SH-SY5Y (cell line): ENCODE measurements at regions not wholly inside any gene's neighbourhood (a gene's known extent, or its start where the extent isn't known, plus 50 kb on each side); places are given as distances from the start of the nearest gene placed in this dataset.

Source experiments
- GATA2 ChIP-seq: IDR thresholded peaks from 2 replicates; pipeline ENCODE4 v1.6.1; 2011; ENCODE audit warnings: mild to moderate bottlenecking, low read depth, low read length
- GATA3 ChIP-seq: IDR thresholded peaks from 2 replicates; pipeline ENCODE4 v1.6.1; 2011; ENCODE audit warnings: low read depth, mild to moderate bottlenecking, low read length, moderate library complexity

DNA sequence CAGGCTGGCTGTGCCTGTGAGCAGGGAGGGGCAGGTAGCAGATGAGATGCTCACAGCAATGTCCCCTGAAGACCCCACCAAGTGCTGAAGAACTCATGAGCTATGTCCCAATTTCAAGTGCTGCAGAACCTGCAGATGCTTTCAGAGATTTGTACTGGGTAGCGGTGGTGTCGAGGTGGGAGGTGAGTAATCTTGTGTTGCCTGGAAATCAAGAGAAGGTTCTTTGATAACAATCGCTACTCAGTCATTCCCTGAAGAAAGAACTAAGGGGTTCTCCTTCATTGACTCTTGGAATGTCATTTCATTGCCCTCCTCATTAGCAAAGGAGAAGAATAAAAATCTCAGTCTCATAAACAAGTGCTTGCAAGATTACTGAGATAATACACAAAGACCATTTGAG is 246.4 kb downstream of the EMX2 start:
- no peak for TF ChIP-seq GATA2
- TF ChIP-seq GATA3 = no peak

DNA sequence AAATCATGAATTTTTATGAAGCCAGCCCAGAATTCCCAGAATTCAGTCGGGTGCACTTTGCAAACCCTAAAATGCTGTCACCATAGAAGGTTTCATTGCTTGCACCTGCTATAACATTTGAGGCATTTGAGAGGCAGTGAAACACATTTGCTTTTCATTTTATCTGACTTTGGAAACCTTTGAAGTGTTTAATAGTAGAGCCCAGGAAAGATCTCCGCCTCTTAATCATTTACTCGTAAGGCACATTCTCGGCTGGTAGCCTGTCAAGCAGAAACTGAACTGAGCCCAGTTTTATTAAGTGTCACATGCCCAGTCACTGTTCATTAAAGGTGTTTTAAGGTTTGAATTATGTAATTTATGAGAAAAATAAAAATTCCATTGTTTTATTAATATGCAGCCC is 247.6 kb downstream of the EMX2 start:
- TF ChIP-seq GATA3 (no peak), GATA2 (no peak)

- no peak for TF ChIP-seq GATA3
- TF ChIP-seq GATA2 = no peak
Observed at GRCh38 chr10:117790621-117791020, 248.1 kb downstream of the EMX2 start.

DNA sequence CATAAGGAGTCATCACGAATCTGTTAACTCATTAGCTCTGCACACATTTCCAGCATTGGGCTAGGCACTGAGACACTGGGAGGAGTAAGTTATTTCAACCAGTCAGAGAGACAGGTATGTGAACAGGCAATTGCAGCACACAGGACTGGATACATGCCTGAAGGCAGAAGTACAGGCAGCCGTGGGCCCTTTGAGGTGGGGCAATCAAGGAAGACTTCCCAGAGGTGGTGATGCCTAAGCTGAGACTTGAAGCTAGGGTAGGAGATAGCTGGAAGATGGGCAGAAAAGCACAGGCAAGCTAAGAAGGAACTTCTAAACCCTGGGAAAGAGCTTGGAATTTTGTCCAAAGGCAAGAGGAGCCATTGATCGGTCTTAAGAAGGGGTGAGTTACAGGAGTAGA is 249.7 kb downstream of the EMX2 start:
- TF ChIP-seq GATA2 (no peak), GATA3 (no peak)

DNA sequence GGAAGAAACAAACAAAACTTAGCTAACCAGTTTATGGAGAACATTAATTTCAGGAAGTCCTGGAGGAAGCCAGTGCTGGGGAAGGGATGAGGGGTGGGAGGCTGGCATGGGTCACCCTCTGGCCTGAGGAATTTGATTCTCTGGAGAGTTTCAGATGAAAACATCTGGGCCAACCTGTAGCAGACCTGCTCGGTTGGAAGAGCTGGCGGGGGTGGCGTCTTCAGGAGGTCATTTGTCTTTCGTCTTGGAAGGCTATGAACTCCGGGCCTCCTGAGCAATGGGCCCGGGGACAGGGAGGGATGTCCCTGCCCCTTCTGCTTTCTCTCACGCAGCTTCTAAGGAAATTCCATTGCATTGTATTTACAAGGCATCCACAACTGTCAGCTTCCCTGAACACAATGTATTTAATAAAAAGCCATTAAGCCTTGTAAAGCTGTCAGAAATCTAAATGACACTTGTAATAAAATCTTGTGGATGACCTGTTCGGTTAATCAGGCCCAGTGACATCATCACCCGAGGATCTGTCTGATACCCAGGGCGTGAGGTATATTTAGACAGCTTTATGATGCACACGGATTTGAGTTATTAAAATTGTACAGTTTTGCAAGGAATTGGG is 250.5 kb downstream of the RAB11FIP2 start:
- no peak for TF ChIP-seq GATA3
- TF ChIP-seq GATA2 = no peak

DNA sequence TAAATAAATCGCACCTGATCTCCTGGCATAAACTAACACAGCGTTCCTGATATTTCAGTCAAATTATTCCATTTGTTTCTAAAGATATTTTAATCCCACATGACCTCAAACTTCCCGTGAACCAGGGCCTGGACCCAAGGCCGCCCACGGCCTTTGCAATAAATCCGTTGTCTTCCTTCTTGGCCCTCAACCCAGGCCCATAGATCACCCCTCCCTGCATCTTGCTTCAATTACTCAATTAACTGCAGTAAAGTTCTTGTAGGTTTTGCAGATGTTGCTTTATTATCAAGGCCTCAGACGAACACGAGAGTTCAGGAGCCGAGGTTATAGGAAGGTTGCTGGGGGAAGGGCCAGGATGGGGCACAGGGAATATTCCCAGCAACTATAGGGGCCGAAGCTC is 249.4 kb downstream of the RAB11FIP2 start:
- TF ChIP-seq GATA3 = no peak

GRCh38 chr10:117801691-117802090 is 245.1 kb downstream of the RAB11FIP2 start:
- no peak for TF ChIP-seq GATA3
- no peak for TF ChIP-seq GATA2

DNA sequence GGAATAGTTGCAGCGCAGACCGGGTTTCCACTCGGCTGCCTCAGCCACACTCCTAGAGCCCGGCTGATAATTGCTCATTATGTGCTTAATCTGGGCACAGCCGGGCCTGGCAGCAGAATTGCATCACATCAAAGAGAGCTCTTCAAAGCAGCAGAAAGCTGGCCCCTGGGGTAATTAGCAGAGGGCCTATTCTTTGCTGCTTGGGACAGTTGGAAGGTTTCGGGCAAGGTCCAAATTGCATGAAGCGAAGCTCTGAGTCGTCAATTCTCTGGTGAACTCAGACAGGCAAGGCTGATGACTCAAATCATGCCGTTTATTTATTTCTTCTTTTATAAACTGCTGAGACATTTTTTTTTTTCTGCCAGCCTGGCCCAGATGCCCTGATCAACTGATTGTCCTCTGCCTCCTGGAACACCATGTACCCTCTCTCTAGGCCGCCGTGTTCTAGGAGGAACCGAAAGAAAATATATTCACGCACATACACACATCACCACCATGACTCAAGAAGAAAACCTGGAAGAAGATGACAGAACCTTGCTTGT is 242.2 kb downstream of the RAB11FIP2 start:
- TF ChIP-seq GATA3 (no peak), GATA2 (no peak)

GRCh38 chr10:117805139-117805538 is 241.6 kb downstream of the RAB11FIP2 start:
- no peak for TF ChIP-seq GATA3
- TF ChIP-seq GATA2 = no peak

DNA sequence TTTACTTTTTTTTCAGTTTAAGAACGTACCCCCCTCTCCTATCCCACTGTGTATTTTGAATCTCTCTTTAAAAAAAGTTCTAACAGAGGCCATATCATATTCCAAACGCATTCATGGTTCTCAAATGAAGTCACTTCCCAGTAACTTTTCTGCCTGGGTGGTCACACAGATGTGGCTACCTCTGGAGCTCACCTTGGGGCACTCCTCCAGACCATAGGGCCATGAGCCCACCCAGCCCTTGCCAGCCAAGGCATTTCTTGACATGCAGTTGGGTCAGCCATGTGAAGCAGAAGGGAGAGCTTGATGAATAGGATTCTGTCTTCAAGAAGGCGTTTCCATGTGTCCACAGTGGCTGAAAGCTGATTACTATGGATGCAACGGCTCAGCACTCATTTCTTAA is 239.3 kb downstream of the RAB11FIP2 start:
- TF ChIP-seq GATA3 = no peak
- no peak for TF ChIP-seq GATA2

DNA sequence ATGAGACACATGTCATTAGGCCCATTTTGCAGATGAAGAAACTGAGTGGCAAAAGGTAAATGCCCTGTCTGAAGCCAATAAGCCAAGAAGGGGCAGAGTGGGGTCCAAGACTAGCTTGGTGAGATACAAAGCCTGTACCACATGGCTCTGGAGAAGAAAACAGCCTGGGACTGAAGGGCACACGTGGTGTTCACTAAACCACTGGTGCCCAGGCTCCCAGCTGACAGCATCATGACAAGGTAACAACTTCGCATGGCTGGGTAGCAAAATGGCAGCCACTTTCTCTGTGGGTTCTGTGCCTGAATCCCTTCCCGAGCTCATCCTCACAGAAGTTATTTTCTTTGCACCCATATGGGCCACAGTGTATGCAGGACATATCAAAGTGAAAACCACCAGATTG is 229.6 kb downstream of the RAB11FIP2 start:
- no peak for TF ChIP-seq GATA3
- no peak for TF ChIP-seq GATA2

GRCh38 chr10:117818721-117819120 is 228.0 kb downstream of the RAB11FIP2 start:
- TF ChIP-seq GATA3 = no peak
- no peak for TF ChIP-seq GATA2

- TF ChIP-seq GATA2 (no peak), GATA3 (no peak)
Observed at GRCh38 chr10:117819304-117819703, 227.4 kb downstream of the RAB11FIP2 start.

GRCh38 chr10:117823980-117824379 is 222.8 kb downstream of the RAB11FIP2 start:
- TF ChIP-seq GATA2 = no peak
- no peak for TF ChIP-seq GATA3

GRCh38 chr10:117830205-117830604 is 216.5 kb downstream of the RAB11FIP2 start:
- no peak for TF ChIP-seq GATA3
- no peak for TF ChIP-seq GATA2

- no peak for TF ChIP-seq GATA3
- TF ChIP-seq GATA2 = no peak
Observed at GRCh38 chr10:117830787-117831212, 215.9 kb downstream of the RAB11FIP2 start.

DNA sequence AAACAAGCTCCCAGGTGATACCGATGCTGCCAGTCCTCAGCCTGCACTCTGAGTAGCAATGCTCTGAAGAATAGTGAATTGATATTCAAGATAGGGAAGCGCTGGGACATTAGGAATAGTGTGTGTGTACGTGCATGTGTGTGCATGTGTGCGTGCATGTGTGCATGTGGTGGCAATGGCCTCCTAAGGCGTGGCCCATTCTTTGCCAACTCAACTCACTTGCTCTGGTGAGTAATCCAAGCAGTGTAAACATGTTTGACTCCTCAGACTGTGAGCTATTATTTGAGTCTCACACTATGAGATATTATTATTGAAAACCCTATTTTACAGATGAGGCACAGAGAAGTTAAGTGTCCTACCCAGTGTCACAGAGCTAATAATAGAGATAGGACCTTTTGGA is 186.6 kb downstream of the RAB11FIP2 start:
- TF ChIP-seq GATA3 (no peak), GATA2 (no peak)

DNA sequence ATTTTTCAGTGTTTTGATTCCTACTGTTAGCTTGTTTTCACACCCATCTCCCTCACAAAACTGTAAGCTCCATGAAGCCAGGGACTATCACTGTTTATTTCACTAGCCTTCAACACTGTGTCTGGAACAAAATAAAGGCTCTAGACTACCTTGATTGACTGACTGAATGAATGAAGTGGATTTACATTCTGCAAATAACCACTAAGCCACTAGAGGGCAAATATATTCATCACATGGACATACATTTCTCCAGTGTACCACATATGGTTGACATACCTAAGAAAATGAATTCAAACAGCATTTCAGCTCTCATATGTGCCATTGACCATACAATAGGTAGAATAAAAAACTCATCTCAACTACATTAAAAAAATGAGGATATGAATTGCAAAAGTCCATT is 185.9 kb downstream of the RAB11FIP2 start:
- no peak for TF ChIP-seq GATA3
- TF ChIP-seq GATA2 = no peak
